Motor neuron (in vitro differentiated cells): ENCODE measurements at regions not wholly inside any gene's neighbourhood (a gene's known extent, or its start where the extent isn't known, plus 50 kb on each side); places are given as distances from the start of the nearest gene placed in this dataset.

ENCODE experiments used
- ATAC-seq, 8 experiments: fragments of 200-7000 bp; cut with Tn5 transposase; replicated peaks in 6 of 8; 2 replicates each; pipeline ENCODE4 v1.8.0; 2021; ENCODE audit warnings: mild to moderate bottlenecking in 8 of 8, moderate library complexity in 8 of 8
- H3K27ac ChIP-seq, 2 donors: fragments of 250-450 bp; sonication (Bioruptor Pico); 2 replicates each; pipeline ENCODE4 v1.9.0; 2021; ENCODE audit warnings: antibody characterized with exemption in 2 of 2, mild to moderate bottlenecking in 2 of 2, moderate library complexity in 1 of 2
- H3K4me1 ChIP-seq, 2 donors: fragments of 250-450 bp; sonication (Bioruptor Pico); replicated peaks in 1 of 2; 2 replicates each; pipeline ENCODE4 v1.6.1; 2021; ENCODE audit warnings: antibody characterized with exemption in 2 of 2, mild to moderate bottlenecking in 2 of 2, moderate library complexity in 1 of 2
- H3K4me3 ChIP-seq, 5 donors: fragments of 250-450 bp; sonication (Bioruptor Pico); 2 replicates each; pipeline ENCODE4 v1.9.0; 2021; ENCODE audit warnings: antibody characterized with exemption in 5 of 5, mild to moderate bottlenecking in 5 of 5, moderate library complexity in 4 of 5
- WGBS, 10 experiments: fragments of 450-650 bp; shearing (Covaris generic); methylation state at CpG; one replicate each; pipeline ENCODE4 v1.0.0; 2022; 5-methylcytosine and 5-hydroxymethylcytosine counted together
- in situ Hi-C, 9 experiments: fragments of 400-800 bp; cut with MboI; loops; one replicate each; pipeline ENCODE4 v1.15.0; 2021; ENCODE audit warnings: low sequenced_read_pairs in 9 of 9, low pct_unique_long_range_greater_than_20kb in 2 of 9; ENCODE audit not compliant: unreplicated experiment in 9 of 9

GRCh38 chr12:19058235-19059021, 71.1 kb upstream of the PLEKHA5 start:
- H3K27ac ChIP-seq = no peak overlapping the region
- peaks cover 0 to 7% of the 10 kb centered on the region in 2 donors for H3K4me1 ChIP-seq
- ATAC-seq = peak in 1 of 8 experiments; percentile 17
- 28 to 90% (median 63%) methylated on average over 2 to 5 of the region's 5 CpGs for WGBS, 10 experiments
- no peak overlapping the region for H3K4me3 ChIP-seq
- in situ Hi-C loops = no loop called here

DNA sequence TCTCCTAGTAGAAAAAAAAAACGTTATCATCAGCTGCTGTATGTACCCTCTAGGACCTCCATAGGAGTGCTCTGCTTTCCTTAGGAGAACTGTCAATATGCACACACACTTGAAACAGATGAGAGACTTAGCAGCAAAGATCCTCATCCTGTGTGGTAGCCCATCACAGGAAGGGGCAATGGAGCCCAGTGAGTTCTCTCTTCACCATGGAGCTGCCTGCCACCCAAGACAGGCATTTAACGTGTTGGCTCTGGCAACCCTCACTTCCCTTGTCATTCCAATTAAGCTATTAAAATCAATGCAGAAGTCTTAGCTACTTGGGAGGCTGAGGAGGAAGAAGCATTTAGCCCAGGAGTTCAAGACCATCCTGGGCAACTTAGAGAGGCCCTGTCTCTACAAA, 64.8 kb upstream of the PLEKHA5 start:
- H3K4me3 ChIP-seq = no peak overlapping the region
- peaks cover 8 to 20% of the 10 kb centered on the region in 2 donors for H3K4me1 ChIP-seq
- in situ Hi-C loops = no loop called here
- ATAC-seq = peak in 1 of 8 experiments; percentile 50
- H3K27ac ChIP-seq = no peak overlapping the region
- WGBS, 10 experiments = 14 to 68% (median 31%) methylated on average over 1 to 2 of the region's 2 CpGs; no CpG with 5 or more reads in 3 of the 10 experiments

DNA sequence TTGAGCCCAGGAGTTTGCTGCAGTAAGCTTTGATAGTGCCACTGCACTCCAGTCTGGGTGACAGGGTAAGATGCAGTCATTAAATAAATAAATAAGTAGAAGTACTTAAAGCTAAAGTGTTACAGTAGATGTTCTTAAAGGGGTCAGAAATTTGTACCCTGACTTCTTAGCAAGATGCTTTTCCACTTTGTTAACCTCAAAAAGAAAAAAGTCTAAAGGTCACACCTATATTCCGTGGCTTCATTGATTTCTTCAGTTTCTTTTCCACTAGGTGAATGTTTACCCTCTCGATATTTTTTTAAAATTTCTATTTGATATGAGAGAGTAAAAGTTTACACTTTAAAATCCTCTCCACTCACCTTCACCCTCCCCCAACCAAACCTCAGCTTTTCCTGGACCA, 64.3 kb upstream of the PLEKHA5 start:
- in situ Hi-C loops = no loop called here
- Histone ChIP-seq H3K4me3 (no peak overlapping the region), H3K4me1 (peaks cover 8 to 20% of the 10 kb centered on the region in 2 donors), H3K27ac (no peak overlapping the region)
- WGBS, 10 experiments = 67 to 100% (median 90%) methylated on average over 1 to 2 of the region's 2 CpGs; no CpG with 5 or more reads in 1 of the 10 experiments
- ATAC-seq = no peak

- no peak for ATAC-seq
- in situ Hi-C loops = no loop called here
- Histone ChIP-seq H3K4me1 (peaks cover 8 to 20% of the 10 kb centered on the region in 2 donors), H3K4me3 (no peak overlapping the region), H3K27ac (no peak overlapping the region)
- 0 to 71% (median 43%) methylated on average over 1 of the region's 1 CpG; no CpG with 5 or more reads in 5 of the 10 experiments for whole genome bisulfite sequencing, 10 experiments
These were observed 63.7 kb upstream of the PLEKHA5 start for GRCh38 chr12:19065871-19066270.

DNA sequence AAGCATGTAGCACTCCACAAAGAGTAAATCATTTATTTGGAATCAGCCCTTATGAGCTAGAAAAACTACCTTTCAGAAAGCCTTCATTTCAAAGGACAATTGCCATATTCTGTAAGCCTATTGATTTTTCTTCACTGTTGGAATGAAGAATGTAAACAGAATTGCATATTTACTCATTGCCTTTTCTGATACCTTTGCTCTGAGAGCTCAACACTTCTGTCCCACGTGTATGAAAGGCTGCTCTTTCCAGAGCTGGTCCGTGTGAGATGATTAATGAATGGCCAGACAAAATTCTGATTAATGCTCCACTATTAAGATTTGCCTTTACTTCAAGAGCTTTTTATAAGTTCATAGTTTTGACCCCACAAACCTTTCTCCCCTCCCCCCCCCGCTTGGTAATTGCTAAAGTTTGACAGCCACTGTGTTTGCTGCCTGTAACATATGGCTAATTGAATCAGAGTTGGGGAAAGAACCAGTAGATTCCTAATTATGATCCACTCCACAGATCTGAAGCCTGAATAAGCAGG, 63.0 kb upstream of the PLEKHA5 start:
- 0 to 69% (median 0%) methylated on average over 1 to 3 of the region's 3 CpGs; no CpG with 5 or more reads in 3 of the 10 experiments for WGBS, 10 experiments
- H3K4me3 ChIP-seq = no peak overlapping the region
- no peak overlapping the region for H3K27ac ChIP-seq
- H3K4me1 ChIP-seq = peaks cover 8 to 20% of the 10 kb centered on the region in 2 donors
- peak in 5 of 8 experiments; percentile 37 to 70 (median 52) for ATAC-seq
- in situ Hi-C loops = no loop called here

DNA sequence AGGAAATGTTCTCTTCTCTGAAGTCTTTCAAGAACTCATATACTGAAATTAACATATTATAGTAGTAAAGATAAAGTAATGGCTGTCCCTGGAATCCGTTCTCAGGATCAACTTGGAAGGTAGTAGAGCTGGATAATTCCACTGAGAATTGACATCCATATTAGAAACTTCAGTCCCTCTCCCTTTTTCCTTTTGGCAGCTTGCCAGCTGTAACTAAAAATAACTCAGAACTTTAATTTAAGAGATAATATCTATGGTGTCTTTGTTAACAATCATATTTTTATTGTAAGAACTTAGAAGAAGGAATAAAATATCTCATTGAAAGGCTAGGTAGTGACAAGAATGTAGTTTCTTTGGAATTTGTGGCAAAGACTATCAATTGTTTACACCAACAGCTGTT, 61.4 kb upstream of the PLEKHA5 start:
- H3K4me1 ChIP-seq = peaks cover 8 to 20% of the 10 kb centered on the region in 2 donors
- no peak for ATAC-seq
- H3K27ac ChIP-seq = no peak overlapping the region
- in situ Hi-C loops = no loop called here
- WGBS, 10 experiments = 17 to 100% (median 93%) methylated on average over 1 of the region's 1 CpG; no CpG with 5 or more reads in 2 of the 10 experiments
- H3K4me3 ChIP-seq = no peak overlapping the region

- peaks cover 8 to 20% of the 10 kb centered on the region in 2 donors for H3K4me1 ChIP-seq
- no peak overlapping the region for H3K27ac ChIP-seq
- in situ Hi-C loops = no loop called here
- WGBS, 10 experiments = 17 to 100% (median 86%) methylated on average over 1 of the region's 1 CpG
- ATAC-seq = no peak
- no peak overlapping the region for H3K4me3 ChIP-seq
These were observed 59.2 kb upstream of the PLEKHA5 start for GRCh38 chr12:19070341-19070740.

DNA sequence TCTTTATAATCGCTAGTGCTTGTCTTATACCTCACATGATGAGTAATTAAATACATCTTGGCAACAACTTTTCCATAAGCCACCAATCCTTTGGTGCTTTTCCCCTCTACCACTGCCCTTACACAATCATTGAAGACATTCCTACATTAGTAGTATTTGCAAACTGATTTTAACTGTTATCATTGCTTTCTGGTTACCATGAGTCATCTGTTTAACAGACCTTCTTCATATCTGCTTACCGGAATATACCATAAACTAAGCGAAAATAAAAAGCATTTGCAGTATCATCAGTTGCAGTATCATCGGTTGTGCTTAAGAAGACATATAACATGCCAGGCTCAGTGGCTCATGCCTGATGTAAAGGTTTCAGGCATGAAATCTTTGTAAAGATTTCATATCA, 54.8 kb upstream of the PLEKHA5 start:
- ATAC-seq = no peak
- Histone ChIP-seq H3K4me1 (no peaks in the 10 kb centered on the region), H3K27ac (no peak overlapping the region), H3K4me3 (no peak overlapping the region)
- in situ Hi-C loops = no loop called here
- WGBS, 10 experiments = 14 to 100% (median 63%) methylated on average over 1 to 4 of the region's 4 CpGs

GRCh38 chr12:19075711-19076340, 53.7 kb upstream of the PLEKHA5 start:
- Histone ChIP-seq H3K4me3 (no peak overlapping the region), H3K4me1 (no peaks in the 10 kb centered on the region), H3K27ac (no peak overlapping the region)
- in situ Hi-C loops = no loop called here
- no peak for ATAC-seq
- WGBS, 10 experiments = 0 to 100% (median 73%) methylated on average over 1 to 3 of the region's 3 CpGs
